Osteocyte (in vitro differentiated cells): ENCODE measurements at regions not wholly inside any gene's neighbourhood (a gene's known extent, or its start where the extent isn't known, plus 50 kb on each side); places are given as distances from the start of the nearest gene placed in this dataset.

Experiments
- DNase-seq: peaks from one replicate; pipeline ENCODE4 v3.0.0; 2021; ENCODE audit warnings: mixed read lengths; ENCODE audit not compliant: unreplicated experiment; ENCODE audit errors: extremely low spot score
- H3K27ac Mint-ChIP-seq: one replicate; pipeline ENCODE4 v1.8.0; 2021; ENCODE audit warnings: mild to moderate bottlenecking, mixed read lengths; ENCODE audit not compliant: unreplicated experiment
- H3K27me3 Mint-ChIP-seq: one replicate; pipeline ENCODE4 v1.8.0; 2021; ENCODE audit warnings: mixed read lengths; ENCODE audit not compliant: unreplicated experiment
- H3K36me3 Mint-ChIP-seq: one replicate; pipeline ENCODE4 v1.8.0; 2021; ENCODE audit warnings: mixed read lengths; ENCODE audit not compliant: unreplicated experiment
- H3K4me1 Mint-ChIP-seq: one replicate; pipeline ENCODE4 v1.8.0; 2021; ENCODE audit warnings: mixed read lengths; ENCODE audit not compliant: unreplicated experiment
- H3K4me3 Mint-ChIP-seq: one replicate; pipeline ENCODE4 v1.8.0; 2021; ENCODE audit warnings: mild to moderate bottlenecking, moderate library complexity, mixed read lengths; ENCODE audit not compliant: unreplicated experiment
- H3K9me3 Mint-ChIP-seq: one replicate; pipeline ENCODE4 v1.8.0; 2021; ENCODE audit warnings: mixed read lengths; ENCODE audit not compliant: unreplicated experiment
- TF ChIP-seq, protein P1 (sequence below): fragments of 200-600 bp; sonication (generic); IDR thresholded peaks from 2 replicates; pipeline ENCODE4 v1.5.0; 2021; ENCODE audit warnings: antibody characterized with exemption, mild to moderate bottlenecking, moderate library complexity

DNA sequence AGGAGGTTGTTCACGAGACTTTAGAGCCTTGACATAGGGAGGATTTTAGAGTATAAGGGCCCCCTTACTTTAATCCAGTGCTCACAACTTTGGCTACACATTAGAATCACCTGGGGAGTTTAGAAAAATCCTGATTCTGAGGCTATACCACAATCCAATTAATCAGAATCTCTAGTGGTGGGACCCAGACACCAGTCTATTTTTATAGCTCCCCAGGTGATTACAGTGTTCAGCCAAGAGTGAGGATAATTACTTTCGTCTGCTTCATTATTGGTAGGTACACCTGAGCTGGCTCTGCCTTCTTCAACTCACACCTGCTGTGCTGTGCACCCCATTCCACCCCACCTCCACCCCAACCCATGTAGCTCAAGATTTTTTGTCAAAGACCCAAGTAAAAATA, 141.3 kb upstream of the EPB41L4A start:
- TF ChIP-seq, protein P1, sequence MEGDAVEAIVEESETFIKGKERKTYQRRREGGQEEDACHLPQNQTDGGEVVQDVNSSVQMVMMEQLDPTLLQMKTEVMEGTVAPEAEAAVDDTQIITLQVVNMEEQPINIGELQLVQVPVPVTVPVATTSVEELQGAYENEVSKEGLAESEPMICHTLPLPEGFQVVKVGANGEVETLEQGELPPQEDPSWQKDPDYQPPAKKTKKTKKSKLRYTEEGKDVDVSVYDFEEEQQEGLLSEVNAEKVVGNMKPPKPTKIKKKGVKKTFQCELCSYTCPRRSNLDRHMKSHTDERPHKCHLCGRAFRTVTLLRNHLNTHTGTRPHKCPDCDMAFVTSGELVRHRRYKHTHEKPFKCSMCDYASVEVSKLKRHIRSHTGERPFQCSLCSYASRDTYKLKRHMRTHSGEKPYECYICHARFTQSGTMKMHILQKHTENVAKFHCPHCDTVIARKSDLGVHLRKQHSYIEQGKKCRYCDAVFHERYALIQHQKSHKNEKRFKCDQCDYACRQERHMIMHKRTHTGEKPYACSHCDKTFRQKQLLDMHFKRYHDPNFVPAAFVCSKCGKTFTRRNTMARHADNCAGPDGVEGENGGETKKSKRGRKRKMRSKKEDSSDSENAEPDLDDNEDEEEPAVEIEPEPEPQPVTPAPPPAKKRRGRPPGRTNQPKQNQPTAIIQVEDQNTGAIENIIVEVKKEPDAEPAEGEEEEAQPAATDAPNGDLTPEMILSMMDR = no peak
- no peak overlapping the region for H3K4me3 Mint-ChIP-seq

DNA sequence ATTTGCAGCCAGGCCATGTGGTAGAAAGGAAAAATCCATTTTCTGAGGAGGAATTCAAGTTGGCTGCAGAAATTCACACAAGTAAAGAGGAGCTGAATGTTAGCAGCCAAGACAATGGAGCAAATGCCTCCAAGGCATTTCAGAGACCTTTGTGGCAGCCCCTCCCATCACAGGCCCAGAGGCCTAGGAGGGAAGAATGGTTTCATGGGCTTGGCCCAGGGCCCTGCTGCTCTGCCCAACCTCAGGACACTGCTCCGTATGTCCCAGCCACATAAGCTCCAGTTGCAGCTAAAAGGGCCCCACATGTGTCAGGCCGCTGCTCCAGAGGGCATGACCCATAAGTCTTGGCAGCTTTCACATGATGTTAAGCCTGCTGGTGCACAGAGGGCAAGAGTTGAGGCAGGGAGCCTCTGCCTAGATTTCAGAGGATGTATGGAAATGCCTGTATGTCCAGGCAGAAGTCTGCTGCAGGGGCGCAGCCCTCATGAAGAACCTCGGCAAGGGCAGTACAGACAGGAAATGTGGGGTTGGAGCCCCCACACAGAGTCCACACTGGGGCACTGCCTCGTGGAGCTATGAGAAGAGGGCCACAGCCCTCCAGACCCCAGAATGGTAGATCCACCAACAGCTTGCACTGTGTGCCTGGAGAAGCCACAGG, 144.2 kb upstream of the EPB41L4A start:
- Mint-ChIP-seq H3K36me3 (no peaks in the 10 kb centered on the region), H3K4me3 (no peak overlapping the region), H3K9me3 (peaks cover 13% of the 10 kb centered on the region), H3K4me1 (no peaks in the 10 kb centered on the region), H3K27ac (no peak overlapping the region), H3K27me3 (peaks cover 11% of the 10 kb centered on the region)
- TF ChIP-seq, protein P1 = no peak
- DNase-seq = no peak

More for the DNA sequence above, 141.3 kb upstream of the EPB41L4A start:
- H3K4me1 Mint-ChIP-seq = no peaks in the 10 kb centered on the region
- no peak for DNase-seq
- H3K27me3 Mint-ChIP-seq = peaks cover 7% of the 10 kb centered on the region
- H3K9me3 Mint-ChIP-seq = peaks cover 13% of the 10 kb centered on the region
- no peak overlapping the region for H3K27ac Mint-ChIP-seq
- no peaks in the 10 kb centered on the region for H3K36me3 Mint-ChIP-seq

DNA sequence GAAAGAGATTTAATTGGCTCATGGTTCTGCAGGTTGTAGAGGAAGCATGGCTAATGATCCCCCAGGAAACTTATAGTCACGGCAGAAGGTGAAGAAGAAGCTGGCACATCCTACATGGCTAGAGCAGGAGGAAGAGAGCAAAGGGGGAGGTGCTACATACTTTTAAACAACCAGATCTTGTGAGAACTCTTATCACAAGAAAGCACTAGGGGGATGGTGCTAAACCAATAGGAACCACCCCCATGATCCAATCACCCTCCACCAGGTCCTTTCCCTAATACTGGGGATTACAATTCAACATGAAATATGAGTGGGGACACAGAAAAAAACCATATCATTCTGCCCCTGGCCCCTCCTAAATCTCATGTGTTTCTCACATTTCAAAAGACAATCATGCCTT, 147.2 kb upstream of the EPB41L4A start:
- Mint-ChIP-seq H3K4me3 (no peak overlapping the region), H3K27ac (no peak overlapping the region), H3K36me3 (no peaks in the 10 kb centered on the region), H3K9me3 (peaks cover 13% of the 10 kb centered on the region), H3K27me3 (peaks cover 11% of the 10 kb centered on the region), H3K4me1 (no peaks in the 10 kb centered on the region)
- DNase-seq = no peak
- TF ChIP-seq, protein P1 = no peak

DNA sequence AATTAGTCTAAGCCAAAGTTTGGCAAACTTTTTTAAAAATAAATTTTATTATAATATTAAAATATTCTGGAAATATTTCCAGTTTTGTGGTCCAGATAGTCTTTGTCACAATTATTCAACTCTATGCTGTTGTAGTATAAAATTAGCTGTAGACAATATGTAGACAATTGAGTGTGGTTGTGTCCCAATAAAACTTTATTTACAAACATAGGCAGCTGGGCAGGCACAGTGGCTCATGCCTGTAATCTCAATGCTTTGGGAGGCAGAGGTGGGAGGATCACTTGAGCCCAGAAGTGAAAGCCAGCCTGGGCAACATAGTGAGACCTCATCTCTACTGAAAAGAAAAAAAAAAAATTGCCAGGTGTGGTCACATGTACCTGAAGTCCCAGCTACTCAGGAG, 150.5 kb upstream of the EPB41L4A start:
- no peak overlapping the region for H3K27ac Mint-ChIP-seq
- DNase-seq = no peak
- H3K4me1 Mint-ChIP-seq = no peaks in the 10 kb centered on the region
- H3K9me3 Mint-ChIP-seq = peaks cover 2% of the 10 kb centered on the region
- no peaks in the 10 kb centered on the region for H3K36me3 Mint-ChIP-seq
- H3K27me3 Mint-ChIP-seq = peaks cover 21% of the 10 kb centered on the region
- TF ChIP-seq, protein P1 = no peak
- H3K4me3 Mint-ChIP-seq = no peak overlapping the region

DNA sequence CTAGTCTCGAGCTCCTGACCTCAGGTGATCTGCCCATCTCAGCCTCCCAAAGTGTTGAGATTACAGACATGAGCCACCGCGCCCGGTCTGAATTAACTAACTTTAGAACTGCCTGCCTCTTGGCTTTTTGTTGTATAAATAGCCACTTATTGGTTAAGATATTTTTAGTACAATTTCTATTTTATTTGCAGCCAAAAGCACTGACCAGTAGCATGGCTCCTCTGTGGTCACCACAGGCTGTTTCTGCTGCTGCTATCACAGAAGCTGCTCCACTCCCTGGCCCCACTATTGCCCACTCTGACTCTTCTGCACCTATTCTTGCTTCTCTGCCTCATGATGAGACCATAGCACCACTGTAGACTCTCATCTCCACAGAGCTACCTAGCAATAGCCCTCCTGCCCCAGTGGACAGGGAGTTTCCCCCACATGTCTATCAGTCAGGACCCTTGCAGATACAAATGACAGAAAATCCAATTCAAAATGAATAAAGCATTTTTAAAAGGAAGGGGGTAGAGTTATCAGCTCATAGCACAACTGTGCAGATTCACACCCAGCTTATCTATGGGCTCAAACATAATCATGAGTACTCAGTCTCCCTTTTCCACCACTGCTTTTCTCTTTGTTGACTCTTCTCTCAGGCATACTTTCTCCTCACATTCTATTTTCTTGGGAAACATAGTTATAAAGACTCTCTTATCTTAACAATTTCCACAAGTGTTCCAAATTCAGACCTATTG, 151.8 kb upstream of the EPB41L4A start:
- TF ChIP-seq, protein P1 = no peak
- Mint-ChIP-seq H3K27me3 (peaks cover 21% of the 10 kb centered on the region), H3K4me1 (no peaks in the 10 kb centered on the region), H3K27ac (no peak overlapping the region), H3K4me3 (no peak overlapping the region), H3K36me3 (no peaks in the 10 kb centered on the region), H3K9me3 (no peaks in the 10 kb centered on the region)
- DNase-seq = no peak
